IMR-90 (cell line): ENCODE measurements at regions not wholly inside any gene's neighbourhood (a gene's known extent, or its start where the extent isn't known, plus 50 kb on each side); places are given as distances from the start of the nearest gene placed in this dataset.

ENCODE experiments used
- CEBPB ChIP-seq: IDR thresholded peaks from 2 replicates; pipeline ENCODE4 v1.6.1; 2012; ENCODE audit warnings: low read depth, low read length, improper control_type of control experiment
- TF ChIP-seq, protein P1 (sequence below): conservative IDR thresholded peaks from 2 replicates; pipeline ENCODE4 v1.5.1; 2012; ENCODE audit warnings: mild to moderate bottlenecking, low read depth, low read length, improper control_type of control experiment

GRCh38 chr5:61808909-61809308, 476.9 kb downstream of the ZSWIM6 start:
- no peak for TF ChIP-seq CEBPB
- TF ChIP-seq, protein P1, sequence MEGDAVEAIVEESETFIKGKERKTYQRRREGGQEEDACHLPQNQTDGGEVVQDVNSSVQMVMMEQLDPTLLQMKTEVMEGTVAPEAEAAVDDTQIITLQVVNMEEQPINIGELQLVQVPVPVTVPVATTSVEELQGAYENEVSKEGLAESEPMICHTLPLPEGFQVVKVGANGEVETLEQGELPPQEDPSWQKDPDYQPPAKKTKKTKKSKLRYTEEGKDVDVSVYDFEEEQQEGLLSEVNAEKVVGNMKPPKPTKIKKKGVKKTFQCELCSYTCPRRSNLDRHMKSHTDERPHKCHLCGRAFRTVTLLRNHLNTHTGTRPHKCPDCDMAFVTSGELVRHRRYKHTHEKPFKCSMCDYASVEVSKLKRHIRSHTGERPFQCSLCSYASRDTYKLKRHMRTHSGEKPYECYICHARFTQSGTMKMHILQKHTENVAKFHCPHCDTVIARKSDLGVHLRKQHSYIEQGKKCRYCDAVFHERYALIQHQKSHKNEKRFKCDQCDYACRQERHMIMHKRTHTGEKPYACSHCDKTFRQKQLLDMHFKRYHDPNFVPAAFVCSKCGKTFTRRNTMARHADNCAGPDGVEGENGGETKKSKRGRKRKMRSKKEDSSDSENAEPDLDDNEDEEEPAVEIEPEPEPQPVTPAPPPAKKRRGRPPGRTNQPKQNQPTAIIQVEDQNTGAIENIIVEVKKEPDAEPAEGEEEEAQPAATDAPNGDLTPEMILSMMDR, result no peak
